ENCODE measurements at regions not wholly inside any gene's neighbourhood (a gene's known extent, or its start where the extent isn't known, plus 50 kb on each side); places are given as distances from the start of the nearest gene placed in this dataset.

GRCh38 chrX:124540474-124540873 is 194.1 kb downstream of the SH2D1A start:
- Histone ChIP-seq H3K23me2 (ENCODE audit: insufficient read length, low read depth, low read length, poor library complexity, severe bottlenecking) (no peaks in the 10 kb centered on the region), H4K5ac (ENCODE audit: insufficient read length, low read depth, low read length) (no peak overlapping the region), H2BK20ac (ENCODE audit: low read depth, low read length, poor library complexity, severe bottlenecking) (no peak overlapping the region), H3K9ac (ENCODE audit: extremely low read depth, insufficient read length, low read length) (no peak overlapping the region), H2AFZ (ENCODE audit: low read length) (no peak overlapping the region), H3K27ac (ENCODE audit: insufficient read length, low read depth, low read length) (no peak overlapping the region), H2BK5ac (ENCODE audit: insufficient read length, low read length) (no peak overlapping the region), H3K27me3 (ENCODE audit: insufficient read depth, low read length) (no peaks in the 10 kb centered on the region), H2AK5ac (ENCODE audit: insufficient read length, low read length) (no peak overlapping the region), H3K56ac (ENCODE audit: insufficient read length, low read depth, low read length) (no peak overlapping the region), H3T11ph (ENCODE audit: low read length) (no peak overlapping the region), H2BK120ac (ENCODE audit: low read depth, low read length, poor library complexity, severe bottlenecking) (no peak overlapping the region), H3K4me2 (ENCODE audit: insufficient read depth, insufficient read length, low read length) (no peak overlapping the region), H3K14ac (ENCODE audit: insufficient read depth, low read length) (no peak overlapping the region), H4K8ac (replicated peaks; ENCODE audit: insufficient read length, low read depth, low read length) (no peak overlapping the region), H2BK12ac (ENCODE audit: insufficient read length, low read depth, low read length) (no peak overlapping the region), H3K23ac (ENCODE audit: insufficient read length, low read depth, low read length) (no peak overlapping the region), H3K79me2 (ENCODE audit: insufficient read depth, low read length) (no peaks in the 10 kb centered on the region), H3K18ac (ENCODE audit: insufficient read length, low read depth, low read length) (no peak overlapping the region), H3K4me1 (ENCODE audit: insufficient read depth, low read length) (no peaks in the 10 kb centered on the region), H3K79me1 (ENCODE audit: insufficient read depth, low read depth, low read length, poor library complexity, severe bottlenecking) (no peaks in the 10 kb centered on the region), H4K20me1 (ENCODE audit: control insufficient read depth, insufficient read depth, insufficient read length) (no peaks in the 10 kb centered on the region), H2BK15ac (ENCODE audit: low read depth, low read length) (no peak overlapping the region), H3K4ac (ENCODE audit: low read depth, low read length) (no peak overlapping the region), H4K91ac (ENCODE audit: insufficient read length, low read depth, low read length) (no peak overlapping the region), H3K9me3 (ENCODE audit: control insufficient read depth, low read depth, low read length) (peaks cover 6% of the 10 kb centered on the region)
- Mint-ChIP-seq H3K4me1 (peaks cover 3 to 4% of the 10 kb centered on the region in 2 experiments), H3K27me3 (ENCODE audit: low read depth) (no peaks in the 10 kb centered on the region), H3K27ac (no peak overlapping the region), H3K9me3 (peaks cover 0 to 7% of the 10 kb centered on the region in 2 experiments; a peak in 4 of 5 replicates), H3K4me3 (no peak overlapping the region), H3K36me3 (ENCODE audit: insufficient read depth in 1 of 3, low read depth in 3 of 3) (no peaks in the 10 kb centered on the region; a peak in 1 of 7 replicates)
- TF ChIP-seq, protein P1, sequence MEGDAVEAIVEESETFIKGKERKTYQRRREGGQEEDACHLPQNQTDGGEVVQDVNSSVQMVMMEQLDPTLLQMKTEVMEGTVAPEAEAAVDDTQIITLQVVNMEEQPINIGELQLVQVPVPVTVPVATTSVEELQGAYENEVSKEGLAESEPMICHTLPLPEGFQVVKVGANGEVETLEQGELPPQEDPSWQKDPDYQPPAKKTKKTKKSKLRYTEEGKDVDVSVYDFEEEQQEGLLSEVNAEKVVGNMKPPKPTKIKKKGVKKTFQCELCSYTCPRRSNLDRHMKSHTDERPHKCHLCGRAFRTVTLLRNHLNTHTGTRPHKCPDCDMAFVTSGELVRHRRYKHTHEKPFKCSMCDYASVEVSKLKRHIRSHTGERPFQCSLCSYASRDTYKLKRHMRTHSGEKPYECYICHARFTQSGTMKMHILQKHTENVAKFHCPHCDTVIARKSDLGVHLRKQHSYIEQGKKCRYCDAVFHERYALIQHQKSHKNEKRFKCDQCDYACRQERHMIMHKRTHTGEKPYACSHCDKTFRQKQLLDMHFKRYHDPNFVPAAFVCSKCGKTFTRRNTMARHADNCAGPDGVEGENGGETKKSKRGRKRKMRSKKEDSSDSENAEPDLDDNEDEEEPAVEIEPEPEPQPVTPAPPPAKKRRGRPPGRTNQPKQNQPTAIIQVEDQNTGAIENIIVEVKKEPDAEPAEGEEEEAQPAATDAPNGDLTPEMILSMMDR (conservative IDR thresholded peaks at IDR 0.05): no peak
- no peak for DNase-seq
- WGBS (ENCODE audit: extremely low coverage, insufficient read length, low lambda C conversion rate): no CpG with 5 or more reads among the region's 5 CpGs
